AG09319 (cell line): ENCODE measurements at regions not wholly inside any gene's neighbourhood (a gene's known extent, or its start where the extent isn't known, plus 50 kb on each side); places are given as distances from the start of the nearest gene placed in this dataset.

Source experiments
- DNase-seq: peaks from one replicate; pipeline ENCODE4 v3.0.0-alpha.2; 2010; ENCODE audit warnings: low read depth; ENCODE audit errors: extremely low read depth
- TF ChIP-seq, protein P1 (sequence below): IDR thresholded peaks from 2 replicates; pipeline ENCODE4 v1.5.1; 2011; ENCODE audit warnings: low read depth, mild to moderate bottlenecking, inconsistent platforms, low read length, moderate library complexity

DNA sequence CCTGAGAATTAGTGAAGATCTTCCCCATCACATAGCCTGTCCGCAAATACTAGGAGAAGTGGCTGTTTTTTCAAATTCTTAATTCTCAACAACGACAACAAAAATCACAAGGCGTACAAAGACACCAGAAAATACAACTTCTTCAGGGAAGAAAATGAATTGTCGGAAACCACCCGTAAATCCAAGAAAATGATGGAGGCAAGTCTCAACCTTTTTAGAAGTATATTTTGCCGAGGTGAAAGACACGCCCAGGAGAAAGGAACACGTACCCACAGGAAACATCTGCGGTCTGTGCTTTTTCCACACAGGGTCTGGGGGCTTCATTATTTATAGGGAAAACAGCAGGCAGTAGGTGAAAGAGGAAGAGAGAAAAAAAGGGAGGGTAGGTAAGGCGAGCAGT lies 223.9 kb upstream of the GGTLC1 start:
- TF ChIP-seq, protein P1, sequence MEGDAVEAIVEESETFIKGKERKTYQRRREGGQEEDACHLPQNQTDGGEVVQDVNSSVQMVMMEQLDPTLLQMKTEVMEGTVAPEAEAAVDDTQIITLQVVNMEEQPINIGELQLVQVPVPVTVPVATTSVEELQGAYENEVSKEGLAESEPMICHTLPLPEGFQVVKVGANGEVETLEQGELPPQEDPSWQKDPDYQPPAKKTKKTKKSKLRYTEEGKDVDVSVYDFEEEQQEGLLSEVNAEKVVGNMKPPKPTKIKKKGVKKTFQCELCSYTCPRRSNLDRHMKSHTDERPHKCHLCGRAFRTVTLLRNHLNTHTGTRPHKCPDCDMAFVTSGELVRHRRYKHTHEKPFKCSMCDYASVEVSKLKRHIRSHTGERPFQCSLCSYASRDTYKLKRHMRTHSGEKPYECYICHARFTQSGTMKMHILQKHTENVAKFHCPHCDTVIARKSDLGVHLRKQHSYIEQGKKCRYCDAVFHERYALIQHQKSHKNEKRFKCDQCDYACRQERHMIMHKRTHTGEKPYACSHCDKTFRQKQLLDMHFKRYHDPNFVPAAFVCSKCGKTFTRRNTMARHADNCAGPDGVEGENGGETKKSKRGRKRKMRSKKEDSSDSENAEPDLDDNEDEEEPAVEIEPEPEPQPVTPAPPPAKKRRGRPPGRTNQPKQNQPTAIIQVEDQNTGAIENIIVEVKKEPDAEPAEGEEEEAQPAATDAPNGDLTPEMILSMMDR = no peak
- DNase-seq = no peak

DNA sequence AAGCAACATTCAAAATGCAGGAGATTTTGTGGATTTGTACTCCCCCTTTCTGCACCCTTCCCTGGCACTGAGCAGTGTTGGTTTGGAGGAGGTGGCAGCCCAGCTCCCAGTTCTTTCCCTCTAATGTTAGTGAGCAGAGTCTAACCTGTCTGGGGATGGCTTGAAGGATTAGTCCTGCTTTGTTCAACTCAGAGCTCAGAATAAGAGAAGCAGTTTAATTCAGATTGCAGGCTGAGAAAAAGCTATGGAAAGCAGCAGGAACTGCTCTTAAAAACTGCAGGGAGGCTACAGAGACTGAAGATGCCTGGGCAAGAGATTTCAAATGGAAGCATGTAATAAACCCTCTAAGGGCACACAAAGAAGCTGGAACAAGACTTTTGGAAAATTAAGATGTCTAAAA lies 223.4 kb upstream of the GGTLC1 start:
- no peak for DNase-seq
- TF ChIP-seq, protein P1 = no peak

DNA sequence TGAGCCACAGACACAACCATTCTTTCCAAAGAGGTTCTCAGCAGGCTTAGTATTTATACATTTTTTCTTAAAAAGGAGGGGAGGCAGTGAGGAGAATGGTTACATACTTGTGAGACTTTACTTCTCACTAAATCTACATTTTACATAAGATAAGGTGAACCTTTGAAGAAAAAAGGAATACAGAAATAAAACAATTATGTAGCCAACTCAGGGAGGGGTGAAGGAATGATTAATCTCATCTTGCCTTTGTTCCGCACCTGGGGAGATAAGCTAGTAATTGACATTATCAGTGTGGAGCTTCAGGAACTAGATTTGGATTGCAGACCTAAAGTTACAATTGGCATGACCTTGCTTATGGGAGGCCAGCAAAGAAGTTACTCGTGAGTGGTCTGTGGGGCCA lies 221.8 kb upstream of the GGTLC1 start:
- TF ChIP-seq, protein P1 = no peak
- no peak for DNase-seq

DNA sequence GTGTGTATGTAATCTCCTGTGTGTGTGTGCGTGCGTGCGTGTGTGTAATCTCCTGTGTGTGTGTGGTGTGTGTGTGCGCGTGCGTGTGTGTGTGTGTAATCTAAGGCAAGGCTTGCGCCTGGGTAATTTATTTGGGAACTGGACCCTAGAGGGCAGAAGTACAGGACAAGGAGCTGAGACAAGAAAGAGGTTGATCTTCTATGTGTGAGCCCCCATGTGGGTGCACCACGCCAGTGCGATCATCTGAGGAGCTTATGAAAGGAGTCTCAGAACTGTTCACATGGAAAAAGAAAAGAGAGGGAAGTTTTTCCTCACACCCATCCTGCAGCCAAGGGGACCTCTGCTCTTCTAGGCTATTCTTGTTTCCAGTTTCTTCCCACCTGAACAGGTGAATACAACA lies 220.1 kb upstream of the GGTLC1 start:
- no peak for DNase-seq
- TF ChIP-seq, protein P1 = no peak

DNA sequence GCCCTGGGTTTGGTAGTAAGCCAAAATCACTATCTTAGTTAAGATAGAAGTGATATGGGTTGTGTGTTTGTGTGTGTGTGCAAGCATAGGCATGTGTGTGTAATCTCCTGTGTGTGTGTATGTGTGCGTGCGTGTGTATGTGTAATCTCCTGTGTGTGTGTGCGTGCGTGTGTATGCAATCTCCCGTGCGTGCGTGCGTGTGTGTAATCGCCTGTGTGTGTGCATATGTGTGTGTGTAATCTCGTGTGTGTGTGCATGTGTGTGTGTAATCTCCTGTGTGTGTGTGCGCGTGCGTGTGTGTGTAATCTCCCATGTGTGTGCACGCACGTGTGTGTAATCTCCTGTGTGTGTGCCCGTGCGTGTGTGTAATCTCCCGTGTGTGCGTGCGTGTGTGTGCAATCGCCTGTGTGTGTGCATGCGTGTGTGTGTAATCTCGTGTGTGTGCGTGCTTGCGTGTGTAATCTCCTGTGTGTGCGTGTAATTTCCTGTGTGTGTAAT lies 219.3 kb upstream of the GGTLC1 start:
- DNase-seq = no peak
- TF ChIP-seq, protein P1 = no peak

DNA sequence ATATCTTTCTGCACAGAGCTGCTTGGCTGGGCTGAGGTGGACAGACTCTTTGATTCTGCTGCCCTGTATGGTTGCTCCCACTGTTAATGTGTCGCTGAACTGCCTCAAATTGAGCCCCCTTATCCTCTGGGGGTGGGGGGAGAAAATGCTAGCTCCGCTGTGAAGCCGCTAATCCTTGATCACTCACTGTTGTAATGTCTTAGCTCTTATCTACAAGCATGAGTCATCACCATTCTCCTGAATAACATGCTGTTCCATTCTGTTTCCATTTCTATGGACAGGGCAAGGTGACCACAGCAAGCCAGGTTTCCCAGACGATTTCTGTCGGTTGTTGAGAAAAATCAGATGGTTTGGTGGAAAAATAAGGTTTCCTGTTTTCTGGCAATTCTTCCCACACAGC lies 218.4 kb upstream of the GGTLC1 start:
- TF ChIP-seq, protein P1 = no peak
- no peak for DNase-seq

DNA sequence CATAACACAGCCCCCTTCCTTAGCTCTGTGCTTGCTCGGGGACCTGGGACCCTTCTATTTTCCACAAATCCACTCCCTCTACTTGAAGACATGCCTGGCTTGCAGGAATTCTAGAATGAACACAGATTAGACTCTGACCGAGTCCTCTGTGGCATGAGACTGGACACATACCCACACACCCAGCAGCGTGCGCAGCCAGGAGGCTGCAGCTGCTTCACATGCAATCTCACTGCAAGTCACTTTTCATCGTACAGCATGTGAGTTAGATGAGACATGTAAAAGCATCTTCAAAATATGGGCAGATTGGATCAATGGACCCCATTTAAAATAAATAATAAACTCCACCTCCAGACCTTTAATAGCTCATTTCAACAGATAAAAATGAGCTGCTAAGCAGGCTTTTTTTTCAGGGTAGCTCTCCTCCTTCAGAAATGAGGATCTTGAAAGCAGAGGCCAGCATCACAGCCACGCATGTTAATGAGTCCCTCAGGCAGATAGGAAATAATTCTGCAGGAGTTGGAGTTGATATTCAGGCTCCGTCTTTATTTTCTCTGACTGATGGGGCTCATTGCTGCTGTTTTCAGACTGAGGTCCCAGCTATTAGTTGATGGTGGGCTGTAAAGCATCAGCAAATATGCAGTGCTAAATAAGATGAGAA lies 215.1 kb upstream of the GGTLC1 start:
- TF ChIP-seq, protein P1 = no peak
- DNase-seq = no peak
